ENCODE measurements at regions not wholly inside any gene's neighbourhood (a gene's known extent, or its start where the extent isn't known, plus 50 kb on each side); places are given as distances from the start of the nearest gene placed in this dataset.
A peak's percentile ranks its signal among the peaks of the same experiment; 100 is the strongest.

- H3K36me3 ChIP-seq (ENCODE audit: control insufficient read depth, insufficient read depth, low read length), result no peaks in the 10 kb centered on the region
- H3K9me3 ChIP-seq (ENCODE audit: control insufficient read depth, insufficient read depth, low read length), result no peaks in the 10 kb centered on the region
- peak overlapping the region; percentile 60 for H3K27ac ChIP-seq (ENCODE audit: low read depth, low read length)
- H3K9ac ChIP-seq (ENCODE audit: low read depth, low read length), result no peak overlapping the region
- no peak overlapping the region for H3K4me3 ChIP-seq (ENCODE audit: low read depth, low read length)
- no peaks in the 10 kb centered on the region for H3K27me3 ChIP-seq (ENCODE audit: control insufficient read depth, insufficient read depth, low read length)
- peaks cover 10% of the 10 kb centered on the region; the same call in 1 of the 2 replicates for H3K4me1 ChIP-seq (ENCODE audit: control insufficient read depth, insufficient read depth, low read length)
These were observed 324.0 kb upstream of the UBE2E3 start for GRCh38 chr2:180656455-180656847.

- no peaks in the 10 kb centered on the region for H3K9me3 ChIP-seq (ENCODE audit: control insufficient read depth, insufficient read depth, low read length)
- no peak overlapping the region for H3K9ac ChIP-seq (ENCODE audit: low read depth, low read length)
- H3K27me3 ChIP-seq (ENCODE audit: control insufficient read depth, insufficient read depth, low read length), result no peaks in the 10 kb centered on the region
- H3K4me3 ChIP-seq (ENCODE audit: low read depth, low read length), result no peak overlapping the region
- peaks cover 10% of the 10 kb centered on the region; the same call in 1 of the 2 replicates for H3K4me1 ChIP-seq (ENCODE audit: control insufficient read depth, insufficient read depth, low read length)
- H3K36me3 ChIP-seq (ENCODE audit: control insufficient read depth, insufficient read depth, low read length), result no peaks in the 10 kb centered on the region
- H3K27ac ChIP-seq (ENCODE audit: low read depth, low read length), result peak overlapping the region; percentile 60
These were observed 324.5 kb upstream of the UBE2E3 start for GRCh38 chr2:180655842-180656454.

DNA sequence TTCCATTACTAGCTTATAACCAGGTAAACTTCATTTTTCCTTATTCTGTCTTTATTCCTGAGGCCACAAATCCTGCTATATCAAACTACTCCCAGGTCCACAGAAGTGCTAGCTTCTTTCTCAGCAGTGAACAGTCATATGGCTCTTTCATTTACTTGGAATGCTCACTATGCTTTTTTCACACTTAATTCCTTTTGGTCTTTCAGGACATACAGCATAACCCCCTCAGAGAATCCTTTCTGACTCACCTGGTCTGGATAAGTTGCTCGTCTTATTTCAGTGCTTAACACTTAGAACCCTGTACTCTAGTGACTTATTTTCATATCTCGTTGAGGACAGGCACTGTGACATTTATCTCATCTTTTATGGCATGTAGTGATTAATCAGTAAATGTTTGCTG, 325.0 kb upstream of the UBE2E3 start:
- Histone ChIP-seq H3K4me3 (ENCODE audit: low read depth, low read length) (no peak overlapping the region), H3K27me3 (ENCODE audit: control insufficient read depth, insufficient read depth, low read length) (no peaks in the 10 kb centered on the region), H3K27ac (ENCODE audit: low read depth, low read length) (peak overlapping the region; percentile 60)

GRCh38 chr2:180653481-180653880, 326.9 kb upstream of the UBE2E3 start:
- Histone ChIP-seq H3K4me1 (ENCODE audit: control insufficient read depth, insufficient read depth, low read length) (peaks cover 16% of the 10 kb centered on the region), H3K9me3 (ENCODE audit: control insufficient read depth, insufficient read depth, low read length) (no peaks in the 10 kb centered on the region), H3K36me3 (ENCODE audit: control insufficient read depth, insufficient read depth, low read length) (no peaks in the 10 kb centered on the region), H3K27ac (ENCODE audit: low read depth, low read length) (no peak overlapping the region), H3K9ac (ENCODE audit: low read depth, low read length) (no peak overlapping the region), H3K4me3 (ENCODE audit: low read depth, low read length) (no peak overlapping the region), H3K27me3 (ENCODE audit: control insufficient read depth, insufficient read depth, low read length) (no peaks in the 10 kb centered on the region)

More for the DNA sequence above, 325.0 kb upstream of the UBE2E3 start:
- peaks cover 11% of the 10 kb centered on the region for H3K4me1 ChIP-seq (ENCODE audit: control insufficient read depth, insufficient read depth, low read length)
- H3K9me3 ChIP-seq (ENCODE audit: control insufficient read depth, insufficient read depth, low read length), result no peaks in the 10 kb centered on the region
- no peak overlapping the region for H3K9ac ChIP-seq (ENCODE audit: low read depth, low read length)
- H3K36me3 ChIP-seq (ENCODE audit: control insufficient read depth, insufficient read depth, low read length), result no peaks in the 10 kb centered on the region

GRCh38 chr2:180652794-180653193, 327.6 kb upstream of the UBE2E3 start:
- H3K27me3 ChIP-seq (ENCODE audit: control insufficient read depth, insufficient read depth, low read length), result no peaks in the 10 kb centered on the region
- H3K9ac ChIP-seq (ENCODE audit: low read depth, low read length), result no peak overlapping the region
- H3K9me3 ChIP-seq (ENCODE audit: control insufficient read depth, insufficient read depth, low read length), result no peaks in the 10 kb centered on the region
- no peak overlapping the region for H3K4me3 ChIP-seq (ENCODE audit: low read depth, low read length)
- no peak overlapping the region for H3K27ac ChIP-seq (ENCODE audit: low read depth, low read length)
- no peaks in the 10 kb centered on the region for H3K36me3 ChIP-seq (ENCODE audit: control insufficient read depth, insufficient read depth, low read length)
- peaks cover 16% of the 10 kb centered on the region for H3K4me1 ChIP-seq (ENCODE audit: control insufficient read depth, insufficient read depth, low read length)

GRCh38 chr2:180651596-180651995, 328.8 kb upstream of the UBE2E3 start:
- H3K4me1 ChIP-seq (ENCODE audit: control insufficient read depth, insufficient read depth, low read length), result peaks cover 11% of the 10 kb centered on the region
- no peaks in the 10 kb centered on the region for H3K9me3 ChIP-seq (ENCODE audit: control insufficient read depth, insufficient read depth, low read length)
- H3K27ac ChIP-seq (ENCODE audit: low read depth, low read length), result no peak overlapping the region
- H3K27me3 ChIP-seq (ENCODE audit: control insufficient read depth, insufficient read depth, low read length), result no peaks in the 10 kb centered on the region
- no peak overlapping the region for H3K4me3 ChIP-seq (ENCODE audit: low read depth, low read length)
- no peaks in the 10 kb centered on the region for H3K36me3 ChIP-seq (ENCODE audit: control insufficient read depth, insufficient read depth, low read length)
- no peak overlapping the region for H3K9ac ChIP-seq (ENCODE audit: low read depth, low read length)

GRCh38 chr2:180647621-180648020, 332.8 kb upstream of the UBE2E3 start:
- Histone ChIP-seq H3K4me3 (ENCODE audit: low read depth, low read length) (no peak overlapping the region), H3K27ac (ENCODE audit: low read depth, low read length) (no peak overlapping the region), H3K9ac (ENCODE audit: low read depth, low read length) (no peak overlapping the region), H3K4me1 (ENCODE audit: control insufficient read depth, insufficient read depth, low read length) (peaks cover 6% of the 10 kb centered on the region; the same call in 1 of the 2 replicates), H3K36me3 (ENCODE audit: control insufficient read depth, insufficient read depth, low read length) (no peaks in the 10 kb centered on the region), H3K9me3 (ENCODE audit: control insufficient read depth, insufficient read depth, low read length) (no peaks in the 10 kb centered on the region), H3K27me3 (ENCODE audit: control insufficient read depth, insufficient read depth, low read length) (no peaks in the 10 kb centered on the region)

DNA sequence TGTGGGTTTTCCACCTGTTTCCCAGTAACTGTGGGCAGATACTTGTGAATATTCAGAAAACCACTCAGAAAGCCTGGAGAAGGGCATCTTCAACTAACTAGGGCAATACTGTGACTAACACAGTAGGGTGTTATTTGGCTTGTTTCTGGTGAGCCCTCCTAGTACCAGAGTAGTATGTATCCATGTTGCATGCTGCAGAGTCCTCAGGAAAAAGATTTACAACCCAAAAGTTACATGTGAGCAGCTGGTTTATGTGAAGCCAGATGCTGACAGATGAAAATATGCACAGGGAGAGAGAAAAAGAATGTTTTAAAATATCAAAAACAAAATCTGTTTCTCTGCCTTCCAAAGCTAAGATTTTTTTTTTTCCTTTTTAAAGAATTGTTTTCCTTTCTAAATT, 333.2 kb upstream of the UBE2E3 start:
- Histone ChIP-seq H3K27ac (ENCODE audit: low read depth, low read length) (no peak overlapping the region), H3K27me3 (ENCODE audit: control insufficient read depth, insufficient read depth, low read length) (no peaks in the 10 kb centered on the region), H3K4me3 (ENCODE audit: low read depth, low read length) (no peak overlapping the region), H3K4me1 (ENCODE audit: control insufficient read depth, insufficient read depth, low read length) (peaks cover 6% of the 10 kb centered on the region; the same call in 1 of the 2 replicates), H3K36me3 (ENCODE audit: control insufficient read depth, insufficient read depth, low read length) (no peaks in the 10 kb centered on the region), H3K9me3 (ENCODE audit: control insufficient read depth, insufficient read depth, low read length) (no peaks in the 10 kb centered on the region), H3K9ac (ENCODE audit: low read depth, low read length) (no peak overlapping the region)

- Histone ChIP-seq H3K9ac (ENCODE audit: low read depth, low read length) (no peak overlapping the region), H3K9me3 (ENCODE audit: control insufficient read depth, insufficient read depth, low read length) (no peaks in the 10 kb centered on the region), H3K4me1 (ENCODE audit: control insufficient read depth, insufficient read depth, low read length) (peaks cover 6% of the 10 kb centered on the region; the same call in 1 of the 2 replicates), H3K27me3 (ENCODE audit: control insufficient read depth, insufficient read depth, low read length) (no peaks in the 10 kb centered on the region), H3K4me3 (ENCODE audit: low read depth, low read length) (no peak overlapping the region), H3K27ac (ENCODE audit: low read depth, low read length) (no peak overlapping the region), H3K36me3 (ENCODE audit: control insufficient read depth, insufficient read depth, low read length) (no peaks in the 10 kb centered on the region)
These were observed 333.6 kb upstream of the UBE2E3 start for GRCh38 chr2:180646756-180647155.

- Histone ChIP-seq H3K4me3 (ENCODE audit: low read depth, low read length) (no peak overlapping the region), H3K4me1 (ENCODE audit: control insufficient read depth, insufficient read depth, low read length) (no peaks in the 10 kb centered on the region), H3K27me3 (ENCODE audit: control insufficient read depth, insufficient read depth, low read length) (no peaks in the 10 kb centered on the region), H3K9ac (ENCODE audit: low read depth, low read length) (no peak overlapping the region), H3K36me3 (ENCODE audit: control insufficient read depth, insufficient read depth, low read length) (no peaks in the 10 kb centered on the region), H3K27ac (ENCODE audit: low read depth, low read length) (no peak overlapping the region), H3K9me3 (ENCODE audit: control insufficient read depth, insufficient read depth, low read length) (no peaks in the 10 kb centered on the region)
These were observed 335.7 kb upstream of the UBE2E3 start for GRCh38 chr2:180644709-180645108.

GRCh38 chr2:180630756-180631155, 349.6 kb upstream of the UBE2E3 start:
- Histone ChIP-seq H3K4me1 (ENCODE audit: control insufficient read depth, insufficient read depth, low read length) (no peaks in the 10 kb centered on the region), H3K9me3 (ENCODE audit: control insufficient read depth, insufficient read depth, low read length) (no peaks in the 10 kb centered on the region), H3K36me3 (ENCODE audit: control insufficient read depth, insufficient read depth, low read length) (no peaks in the 10 kb centered on the region), H3K27me3 (ENCODE audit: control insufficient read depth, insufficient read depth, low read length) (no peaks in the 10 kb centered on the region), H3K9ac (ENCODE audit: low read depth, low read length) (no peak overlapping the region), H3K27ac (ENCODE audit: low read depth, low read length) (no peak overlapping the region), H3K4me3 (ENCODE audit: low read depth, low read length) (no peak overlapping the region)

Measured in HUES48 (cell line).